ENCODE measurements at regions not wholly inside any gene's neighbourhood (a gene's known extent, or its start where the extent isn't known, plus 50 kb on each side); places are given as distances from the start of the nearest gene placed in this dataset.
"Not testable (repeated sequence)": the region's sequence is repeated elsewhere in the genome, so short reads cannot be mapped to it uniquely, and the experiment has no call there.

DNA sequence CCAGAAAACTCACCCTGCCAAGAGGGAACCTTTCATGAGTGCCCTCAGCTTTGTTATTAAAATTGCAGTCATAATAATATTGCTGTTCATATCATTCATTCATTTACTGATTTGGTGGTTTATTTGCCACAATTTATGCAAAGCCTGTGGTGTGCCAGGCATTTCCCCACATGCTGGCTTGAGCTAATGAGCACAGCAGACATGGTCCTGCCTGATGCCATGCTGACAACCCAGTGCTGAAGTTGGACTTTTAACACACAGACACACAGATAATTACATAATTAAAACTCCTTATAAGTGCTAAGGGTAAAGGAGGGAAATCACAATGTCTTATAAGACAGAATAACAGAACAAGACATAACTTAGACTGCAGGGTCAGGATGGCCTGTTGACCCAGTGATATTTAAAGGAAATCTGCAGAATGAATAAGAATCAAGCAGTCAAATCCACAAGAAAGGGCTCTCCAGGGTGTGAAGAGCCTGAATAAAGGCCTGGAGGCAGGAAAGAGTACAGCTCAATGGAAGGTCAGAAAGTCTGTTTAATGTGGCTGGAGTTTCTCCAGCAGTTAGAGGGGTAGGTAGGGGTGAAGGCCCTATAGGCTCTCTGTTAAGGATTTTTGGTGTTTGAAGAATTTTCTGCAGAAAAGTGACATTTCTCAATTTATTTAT lies 196.9 kb upstream of the CDH11 start:
- DNase-seq: no peak

DNA sequence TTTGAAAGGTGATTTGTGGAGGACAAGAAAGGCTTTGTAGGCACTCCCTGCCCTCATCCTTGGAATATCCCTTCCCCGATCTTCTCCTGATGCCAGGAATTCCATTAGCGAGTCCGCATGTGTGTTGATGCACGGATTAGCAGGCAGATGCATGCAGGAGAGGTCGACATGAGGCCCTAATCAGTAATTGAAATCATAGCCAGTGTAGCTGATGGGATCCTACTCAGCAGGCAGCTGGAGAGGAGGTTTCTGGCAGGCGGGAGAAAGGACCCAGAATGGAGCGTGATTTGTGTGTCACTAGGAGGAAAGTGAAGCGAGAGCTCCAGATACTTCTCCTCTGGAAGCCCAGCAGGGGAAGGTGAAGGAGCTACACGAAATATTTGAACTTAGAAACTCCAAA lies 196.3 kb upstream of the CDH11 start:
- no peak for DNase-seq

DNA sequence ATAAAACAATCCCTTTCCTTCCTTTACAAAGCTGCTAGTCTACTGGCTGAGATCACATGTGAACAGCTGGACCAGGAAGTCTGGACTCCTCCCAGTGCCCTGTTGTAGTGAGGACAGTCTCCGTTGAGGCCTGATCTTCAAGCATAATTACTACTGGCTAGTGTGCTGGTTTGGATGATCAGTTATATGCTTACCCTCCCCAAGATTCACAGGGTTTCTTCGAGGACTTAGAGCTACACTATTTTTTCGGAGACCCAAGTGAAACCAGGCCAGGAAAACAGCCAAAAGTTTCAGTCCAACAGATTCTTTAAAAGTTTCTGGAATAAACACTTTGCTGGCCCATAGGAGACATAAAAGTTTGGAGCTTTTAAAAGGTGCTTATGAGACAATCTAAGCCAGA lies 194.9 kb upstream of the CDH11 start:
- DNase-seq: no peak

DNA sequence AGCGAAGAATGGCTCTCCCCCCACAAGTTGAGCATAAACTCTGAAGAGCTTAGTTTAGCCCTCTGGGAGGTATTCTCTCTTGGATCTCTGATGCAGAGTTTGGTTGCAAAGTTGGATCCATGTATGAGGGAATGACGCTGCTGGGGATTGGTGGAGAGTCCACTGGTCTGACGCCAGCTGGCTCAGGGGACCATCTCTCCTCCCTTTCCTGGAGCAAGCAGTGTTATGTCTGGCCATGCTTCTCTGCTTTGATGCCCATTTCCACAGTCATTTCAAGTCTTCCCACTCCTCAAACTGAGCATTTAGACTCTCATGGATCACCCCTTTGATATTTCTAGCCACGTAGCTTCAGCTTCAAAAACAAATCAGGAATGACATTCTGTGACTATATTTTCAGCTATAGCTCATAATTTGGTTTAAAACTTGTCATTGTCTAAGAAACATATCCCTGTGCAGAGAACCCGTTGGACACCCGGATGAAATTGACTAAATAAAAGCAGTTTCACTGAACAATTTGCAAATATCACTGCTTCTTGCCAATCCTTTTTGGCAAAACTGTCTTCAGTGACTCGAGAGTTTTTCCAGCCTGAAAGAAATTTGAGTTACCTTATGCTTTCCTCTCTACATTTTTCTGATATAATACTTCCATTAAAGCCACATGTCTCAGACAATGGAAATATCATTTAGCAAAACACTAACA lies 193.4 kb upstream of the CDH11 start:
- DNase-seq: no peak

DNA sequence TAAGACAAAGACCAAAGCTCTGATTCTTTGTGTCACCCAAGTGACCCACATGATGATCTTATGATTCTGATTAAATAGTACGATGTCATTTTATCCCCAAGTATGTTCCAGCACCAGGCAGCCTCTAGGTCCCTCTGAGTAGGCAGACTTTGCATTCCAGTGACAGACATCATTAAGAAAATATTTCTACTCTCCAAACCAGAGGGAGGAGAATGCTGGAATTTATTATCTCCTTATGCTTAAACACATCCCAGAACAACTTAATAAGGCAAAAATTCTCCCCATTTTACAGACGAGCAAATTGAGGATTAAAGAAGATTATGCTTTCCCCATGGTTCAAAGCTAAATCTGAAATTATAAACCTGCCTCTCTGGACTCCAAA lies 192.8 kb upstream of the CDH11 start:
- no peak for DNase-seq

DNA sequence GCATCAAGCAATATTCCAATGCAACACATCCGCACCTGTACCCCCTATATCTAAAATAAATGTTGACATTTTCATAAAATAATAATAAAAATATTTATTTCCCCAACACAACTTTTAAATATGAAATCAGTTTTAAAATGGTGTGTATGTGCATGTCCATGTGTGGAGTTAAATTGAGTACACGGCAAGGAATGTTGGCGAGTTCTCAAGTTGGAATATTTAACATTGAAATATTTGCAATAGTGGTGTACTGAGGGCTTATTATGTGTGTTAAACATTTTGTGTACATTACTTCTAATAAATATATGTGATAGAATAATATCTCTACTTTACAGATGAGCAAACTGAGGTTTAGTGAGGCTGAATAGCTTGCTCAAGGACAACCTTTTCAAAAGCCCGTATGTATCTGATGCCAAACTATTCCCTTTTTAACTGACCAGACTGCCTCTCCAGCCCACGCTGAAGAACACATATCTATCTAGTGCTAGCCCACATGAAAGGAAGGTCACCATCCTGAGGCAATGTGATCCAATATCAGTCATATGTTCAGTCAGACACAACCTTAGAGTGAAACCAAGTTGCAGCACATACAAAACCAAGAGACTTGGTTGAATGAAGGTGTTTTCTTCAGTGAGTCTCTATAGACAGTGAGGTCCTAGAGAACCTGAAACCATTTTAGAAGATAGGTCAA lies 192.2 kb upstream of the CDH11 start:
- no peak for DNase-seq

DNA sequence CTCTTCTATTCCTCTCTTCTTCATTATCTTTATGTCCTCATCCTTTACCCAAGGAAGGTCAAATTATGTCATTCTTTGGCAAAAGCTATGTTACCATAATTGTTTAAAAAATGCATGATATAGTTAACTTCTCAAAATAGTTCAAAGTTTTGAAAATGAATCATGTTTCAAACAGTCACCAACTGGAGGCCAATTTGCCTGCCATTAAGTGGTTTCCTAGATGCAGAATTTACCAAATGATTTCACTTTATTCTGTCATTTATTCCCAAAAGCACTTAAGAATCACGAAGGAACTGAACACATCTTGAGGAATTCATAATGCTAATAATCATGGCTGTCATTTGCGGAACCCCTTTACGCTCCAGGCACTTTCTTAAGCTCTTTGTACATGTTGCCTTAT lies 190.9 kb upstream of the CDH11 start:
- no peak for DNase-seq

DNA sequence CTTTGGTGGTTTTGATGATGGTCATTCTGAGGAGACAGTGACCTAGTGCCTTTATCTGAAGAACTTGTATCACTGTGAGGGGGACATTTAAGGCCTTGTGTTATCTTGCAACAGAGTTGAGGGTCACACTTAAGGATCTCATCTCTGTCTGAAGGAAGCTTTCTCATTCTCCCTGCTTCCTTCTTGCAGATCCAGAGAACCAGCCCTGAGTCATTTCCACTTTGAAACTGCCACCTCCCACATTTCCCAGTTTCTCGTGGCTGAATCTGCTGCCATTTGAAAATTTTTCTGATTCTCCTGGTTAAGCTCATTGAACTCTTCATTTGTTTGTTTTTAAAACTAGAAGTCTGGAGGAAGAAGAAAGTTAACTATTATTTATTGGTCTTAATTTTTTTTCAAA lies 190.2 kb upstream of the CDH11 start:
- no peak for DNase-seq

DNA sequence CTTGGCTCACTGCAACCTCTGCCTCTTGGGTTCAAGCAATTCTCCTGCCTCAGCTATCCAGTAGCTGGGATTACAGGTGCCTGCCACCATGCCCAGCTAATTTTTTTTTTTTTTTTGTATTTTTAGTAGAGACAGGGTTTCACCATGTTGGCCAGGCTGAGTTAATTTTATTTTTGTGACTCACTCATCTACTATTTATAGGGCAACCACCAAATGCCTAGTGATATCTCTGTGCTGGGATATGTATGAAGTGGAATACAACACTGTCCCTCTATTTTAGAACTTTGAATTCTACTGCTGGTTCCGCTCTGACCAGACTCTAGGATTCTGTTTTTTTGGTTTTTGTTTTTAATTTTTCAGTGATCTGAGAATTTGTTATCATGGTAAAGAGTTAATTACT lies 188.6 kb upstream of the CDH11 start:
- DNase-seq: not testable (repeated sequence)

DNA sequence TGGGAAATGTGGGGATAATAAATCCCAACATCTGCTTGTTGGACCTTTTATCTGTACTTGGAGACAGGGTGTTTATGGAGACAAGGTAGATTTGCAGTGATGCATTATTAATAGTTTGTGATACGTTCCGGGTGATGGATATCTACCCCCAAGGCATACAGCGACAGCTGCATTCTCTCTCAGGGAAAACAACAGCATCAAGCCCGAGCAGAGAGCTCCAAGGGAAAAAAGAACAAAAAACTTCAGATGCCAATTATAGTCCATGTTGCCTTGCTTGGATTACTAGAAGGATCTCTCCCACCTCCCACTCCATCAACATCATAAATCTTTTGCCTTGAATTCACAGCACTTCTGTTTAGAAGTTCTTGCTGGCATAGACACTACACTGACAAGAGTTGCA lies 187.5 kb upstream of the CDH11 start:
- DNase-seq: no peak

DNA sequence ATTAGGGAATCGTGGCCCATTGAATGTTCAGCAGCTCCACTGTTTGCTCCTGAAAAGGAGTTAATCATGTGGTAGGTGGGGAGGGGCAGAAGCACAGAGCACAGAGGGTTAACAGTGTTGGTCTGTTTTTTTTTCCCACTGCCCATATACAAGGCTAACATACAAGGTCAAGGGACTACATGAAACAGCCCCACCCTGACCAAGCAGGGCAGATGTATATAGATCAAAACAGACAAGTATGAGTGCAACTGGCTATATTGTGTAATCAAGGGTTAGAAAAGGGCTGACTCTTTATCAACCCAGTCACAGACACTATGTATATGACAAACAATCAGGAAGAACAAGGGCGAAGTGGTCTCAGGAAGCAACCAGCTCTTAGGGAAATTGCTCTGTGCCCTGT lies 186.6 kb upstream of the CDH11 start:
- no peak for DNase-seq

DNA sequence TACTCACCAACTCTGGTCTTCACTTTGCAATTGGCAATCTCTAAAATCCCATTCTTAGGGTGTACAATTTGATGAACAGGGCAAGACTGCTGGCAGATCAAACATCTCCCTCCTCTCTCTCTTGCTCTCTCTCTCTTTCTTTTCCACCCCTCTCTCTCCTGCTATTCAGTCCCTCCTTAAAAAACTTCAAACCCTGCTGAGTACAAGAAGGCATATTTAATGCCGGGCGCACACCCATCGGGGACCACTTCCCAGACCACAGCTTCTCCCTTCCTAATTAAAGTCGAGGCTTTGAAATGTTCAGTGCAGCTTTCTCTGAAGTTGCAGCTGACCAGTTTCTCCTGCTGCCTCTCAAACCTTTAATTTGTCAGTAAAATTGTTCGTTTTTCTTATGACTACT lies 185.4 kb upstream of the CDH11 start:
- DNase-seq: no peak

DNA sequence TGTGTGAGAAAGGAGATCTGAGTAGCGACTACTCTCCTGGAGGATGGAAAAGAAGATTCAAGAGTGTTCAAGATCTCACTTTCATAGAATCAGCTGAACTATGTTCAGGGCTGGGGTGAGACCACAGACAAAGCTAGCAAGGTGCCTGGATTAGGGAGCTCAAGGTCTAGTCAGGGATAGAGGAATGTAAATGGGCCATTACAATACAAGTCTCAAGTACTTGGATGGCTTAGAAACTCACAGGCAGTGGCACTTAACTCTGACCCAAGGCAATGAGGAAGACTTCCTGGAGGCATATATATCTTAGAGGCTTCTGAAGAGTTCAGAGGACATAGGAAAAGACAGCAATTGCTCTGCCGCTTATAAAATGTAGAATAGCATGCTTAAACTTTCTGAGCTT lies 184.9 kb upstream of the CDH11 start:
- DNase-seq: no peak

DNA sequence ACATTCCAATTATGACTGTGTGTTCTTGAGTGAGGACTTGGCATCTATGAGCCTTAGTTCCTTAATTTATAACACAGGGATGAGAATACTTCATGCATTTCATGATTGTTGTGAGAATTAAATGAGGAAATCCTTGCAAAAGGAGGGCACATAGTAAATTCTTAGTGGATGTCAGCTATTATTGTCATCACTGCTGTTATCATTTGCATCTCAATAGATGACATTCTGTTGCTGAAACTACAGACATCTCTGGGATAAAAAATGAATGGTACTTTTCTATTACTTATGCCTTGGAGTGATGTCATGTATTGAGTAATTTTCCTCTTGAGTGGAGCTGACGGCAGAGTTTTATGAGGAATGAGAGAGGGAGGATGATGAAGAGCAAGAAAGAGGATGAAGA lies 184.4 kb upstream of the CDH11 start:
- DNase-seq: no peak

DNA sequence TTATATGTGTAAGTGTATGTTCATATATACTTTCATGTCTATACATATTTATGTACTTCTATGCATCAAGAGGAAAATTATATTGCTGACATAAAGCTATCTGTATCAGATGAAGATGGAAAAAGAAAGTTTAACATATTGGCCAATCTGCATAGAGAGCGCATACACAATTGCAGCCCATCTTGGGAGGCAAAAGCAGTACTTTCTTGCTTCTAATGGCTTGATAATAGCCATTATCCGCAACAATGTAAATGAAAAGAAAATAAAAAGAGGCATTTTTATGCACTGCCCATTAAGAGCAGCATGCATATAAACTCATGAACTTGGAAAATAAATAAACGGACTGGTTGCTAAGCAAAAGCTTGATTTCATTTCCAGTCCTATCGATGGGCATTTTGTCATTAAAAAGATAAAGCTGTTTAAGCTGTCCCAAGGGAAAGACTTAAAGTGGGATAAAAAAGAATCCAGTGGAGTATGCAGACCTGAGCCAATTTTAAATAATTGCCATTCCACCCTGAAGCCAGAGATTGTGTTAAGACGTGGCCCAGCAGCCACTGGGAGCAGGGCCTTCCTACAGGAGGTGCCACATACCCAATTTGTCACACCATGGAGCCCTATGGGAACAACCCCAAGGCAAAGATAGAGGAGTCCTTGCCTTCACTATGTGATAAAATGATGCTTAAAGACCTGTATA lies 183.6 kb upstream of the CDH11 start:
- no peak for DNase-seq

DNA sequence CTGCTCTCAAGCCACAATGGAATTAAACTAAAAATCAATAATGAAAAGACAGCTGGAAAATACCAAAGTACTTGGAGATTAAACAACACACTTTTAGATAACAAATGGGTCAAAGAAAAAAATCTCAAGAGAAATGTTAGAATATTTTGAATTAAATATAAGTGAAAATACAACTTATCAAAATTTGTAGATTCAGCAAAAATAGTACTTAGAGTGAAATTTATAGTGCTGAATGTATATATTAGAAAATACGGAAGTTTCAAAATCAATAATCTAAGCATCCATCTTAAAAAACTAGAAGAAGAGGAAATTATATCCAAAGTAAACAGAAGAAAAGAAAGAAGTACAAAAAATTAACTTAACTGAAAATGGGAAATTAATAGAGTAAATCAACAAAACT lies 179.2 kb upstream of the CDH11 start:
- DNase-seq: no peak

DNA sequence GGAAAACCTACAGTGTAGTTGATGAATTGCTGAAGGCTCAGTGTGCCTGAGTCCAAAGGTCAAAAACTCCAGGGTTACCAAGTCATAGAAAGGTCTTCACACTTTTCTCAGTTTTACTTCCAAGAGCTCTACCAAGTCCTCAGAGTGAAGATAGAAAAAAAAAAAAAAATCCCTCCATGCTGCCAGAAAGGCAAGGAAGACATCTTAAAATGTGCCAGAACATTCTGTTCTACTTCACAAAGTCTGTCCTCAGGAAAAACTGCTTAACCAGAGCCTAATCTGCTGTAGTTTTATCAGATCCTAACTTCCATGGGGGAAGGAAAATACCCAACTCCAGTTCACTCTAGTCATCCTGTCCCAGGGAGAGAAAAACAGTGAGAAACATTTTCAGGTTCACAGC lies 175.6 kb upstream of the CDH11 start:
- no peak for DNase-seq

DNA sequence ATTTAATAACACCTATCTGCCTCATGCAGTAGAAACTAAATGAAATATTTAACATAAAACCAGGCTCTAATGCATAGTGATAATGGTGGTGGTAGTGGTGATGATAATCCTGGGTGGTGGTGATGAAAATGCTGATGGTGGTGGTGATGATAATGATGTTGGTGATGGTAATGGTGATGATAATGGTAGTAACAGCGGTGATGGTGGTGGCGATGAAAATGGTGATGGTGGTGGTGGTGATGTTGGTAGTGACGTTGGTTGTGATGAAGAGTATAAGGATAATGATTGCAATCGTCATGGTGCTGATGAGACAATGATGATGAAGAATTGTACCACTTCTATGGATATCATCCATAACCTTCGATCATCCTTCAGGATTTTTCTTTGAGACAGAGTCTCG lies 173.7 kb upstream of the CDH11 start:
- DNase-seq: no peak

DNA sequence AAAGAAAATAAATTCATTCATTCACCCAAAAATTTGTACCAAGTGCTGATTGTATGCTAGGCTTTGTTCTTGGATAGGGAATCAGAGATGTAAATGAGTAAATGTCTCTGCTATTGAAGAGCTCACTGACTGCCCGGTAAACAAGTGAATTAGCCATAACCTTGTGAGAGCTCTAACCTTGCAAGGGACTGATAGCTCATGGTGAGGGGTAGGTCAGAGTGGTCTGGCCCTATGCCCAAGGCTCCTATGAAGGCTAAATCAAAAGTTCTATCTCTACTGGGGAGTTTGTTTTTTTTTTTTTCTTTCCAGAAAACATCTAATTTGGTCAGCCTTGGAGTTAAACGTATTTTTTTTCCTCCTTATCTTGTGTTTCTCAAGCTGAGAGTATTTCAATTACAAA lies 172.8 kb upstream of the CDH11 start:
- no peak for DNase-seq

DNA sequence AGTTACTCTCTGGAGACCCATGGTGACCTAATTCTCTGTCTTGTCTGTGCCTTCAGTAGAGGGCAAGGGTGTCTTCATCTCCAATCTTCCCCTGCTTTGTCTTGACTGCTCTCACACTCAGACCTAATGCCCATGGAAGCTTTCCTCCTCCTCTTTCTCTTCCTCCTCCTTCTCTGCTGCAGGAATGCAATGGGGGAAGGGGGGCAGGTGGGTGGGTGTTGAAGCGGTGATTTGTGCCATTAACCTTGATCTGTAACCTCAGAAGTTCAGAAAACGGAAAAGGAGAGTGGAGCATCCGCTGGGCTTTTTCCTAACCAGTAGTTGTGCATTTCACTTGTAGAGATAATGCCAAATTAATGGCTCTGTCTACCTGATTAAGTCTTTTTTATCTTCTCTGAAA lies 172.3 kb upstream of the CDH11 start:
- no peak for DNase-seq

DNA sequence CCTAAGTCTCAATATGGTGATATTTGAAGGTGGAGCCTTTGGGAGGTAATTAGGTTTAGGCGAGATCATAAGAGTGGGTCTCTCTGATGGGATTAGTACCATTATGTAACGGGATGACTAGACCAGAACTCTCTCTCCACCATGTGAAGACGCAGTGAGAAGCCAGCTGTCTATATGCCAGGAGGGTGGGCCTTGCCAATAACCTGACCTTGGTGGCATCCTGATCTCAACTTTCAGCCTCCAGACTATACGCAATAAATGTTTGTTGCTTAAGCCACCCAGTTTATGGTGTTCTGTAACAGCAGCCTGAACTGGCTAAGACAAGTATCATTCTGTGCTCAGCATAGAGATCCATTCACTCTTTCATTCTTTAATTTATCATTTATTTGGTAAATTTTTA lies 167.2 kb upstream of the CDH11 start:
- no peak for DNase-seq

DNA sequence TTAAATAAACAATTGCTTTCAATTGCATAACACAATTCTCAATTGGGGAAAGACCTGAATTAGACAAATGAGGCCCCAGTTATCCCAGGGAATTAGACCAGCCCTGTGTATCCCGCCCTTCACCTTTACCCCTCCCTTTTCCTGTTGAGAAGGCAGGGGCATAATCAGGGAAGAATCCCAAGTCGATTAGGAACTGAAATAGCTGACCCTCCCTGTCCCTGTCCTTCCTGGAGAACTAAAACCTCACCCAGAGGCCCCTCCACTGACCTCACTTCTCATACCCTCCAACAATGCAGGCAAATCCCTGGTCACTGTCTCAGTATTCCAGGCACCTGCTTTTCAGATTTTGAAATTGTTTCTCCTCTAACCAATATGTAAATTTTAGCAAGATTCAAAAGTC lies 165.4 kb upstream of the CDH11 start:
- DNase-seq: no peak

DNA sequence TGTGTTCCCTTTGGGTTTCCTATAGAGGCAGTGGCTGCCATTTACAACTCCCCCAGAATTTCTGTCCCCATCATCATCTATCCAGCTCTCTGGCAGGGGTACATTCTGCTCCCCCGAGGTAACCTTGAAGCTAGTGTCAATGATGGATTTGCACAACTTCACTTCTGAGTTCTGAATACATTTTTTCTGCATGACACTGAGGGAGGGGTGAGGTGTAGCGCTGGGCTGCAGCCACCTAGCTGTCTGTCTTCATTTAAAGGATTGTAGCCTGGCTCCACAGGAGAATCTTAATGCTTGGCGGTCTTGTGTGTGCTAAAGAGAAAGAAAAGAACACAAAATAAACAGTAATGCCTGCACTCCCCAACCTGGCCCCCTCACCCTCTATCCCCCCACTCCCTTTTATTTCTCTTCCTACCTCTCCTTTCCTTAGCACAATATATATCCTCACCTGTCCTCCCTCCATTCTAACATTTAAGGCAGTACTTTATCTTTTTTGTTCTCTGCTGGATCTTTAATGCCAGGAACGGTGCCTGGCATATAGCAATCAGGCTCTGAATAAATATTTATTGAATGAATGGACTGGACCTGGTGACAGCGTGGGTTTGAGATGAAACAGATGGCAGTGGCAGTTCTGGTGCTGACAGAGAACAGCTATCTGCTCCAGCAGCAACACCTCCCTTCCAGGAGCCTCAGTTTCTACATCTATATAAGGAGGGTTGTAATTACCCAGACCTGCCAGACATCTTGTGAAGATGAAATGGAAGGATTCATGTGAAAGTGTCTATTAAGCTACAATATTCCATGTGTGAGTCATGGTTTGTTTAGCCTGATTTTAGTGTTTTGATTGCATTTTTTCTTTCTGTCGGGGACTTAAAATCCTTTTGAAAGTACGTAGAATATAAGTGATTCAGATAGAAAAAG lies 163.5 kb upstream of the CDH11 start:
- no peak for DNase-seq
